Activated CD4-positive, alpha-beta memory T cell treated with anti-CD3 and anti-CD28 coated beads for 36 hours (primary cell): ENCODE measurements at regions not wholly inside any gene's neighbourhood (a gene's known extent, or its start where the extent isn't known, plus 50 kb on each side); places are given as distances from the start of the nearest gene placed in this dataset.
"Not testable (repeated sequence)": the region's sequence is repeated elsewhere in the genome, so short reads cannot be mapped to it uniquely, and the experiment has no call there.

Experiments used
- CTCF ChIA-PET: fragments of 350-600 bp; sonication (Branson Sonifier 250); formaldehyde crosslinking; loops from one replicate; lab custom pipeline; 2021; ENCODE audit warnings: antibody characterized with exemption, inconsistent platforms; lab: Charles Lee
- POLR2A ChIA-PET: fragments of 350-600 bp; sonication (Branson Sonifier 250); formaldehyde crosslinking; loops from one replicate; lab custom pipeline; 2021; ENCODE audit warnings: antibody characterized with exemption; lab: Charles Lee
- DNase-seq: peaks from one replicate; pipeline ENCODE4 v3.0.0-alpha.2; 2020
- H3K27ac Mint-ChIP-seq: one replicate; pipeline ENCODE4 v1.8.0; 2021; ENCODE audit warnings: mixed read lengths
- H3K27me3 Mint-ChIP-seq: one replicate; pipeline ENCODE4 v1.8.0; 2021; ENCODE audit warnings: mixed read lengths
- H3K36me3 Mint-ChIP-seq: one replicate; pipeline ENCODE4 v1.8.0; 2021; ENCODE audit warnings: mixed read lengths
- H3K4me1 Mint-ChIP-seq: one replicate; pipeline ENCODE4 v1.8.0; 2021; ENCODE audit warnings: low read depth, mixed read lengths
- H3K4me3 Mint-ChIP-seq: one replicate; pipeline ENCODE4 v1.8.0; 2021; ENCODE audit warnings: mild to moderate bottlenecking, mixed read lengths
- H3K9me3 Mint-ChIP-seq: one replicate; pipeline ENCODE4 v1.8.0; 2021; ENCODE audit warnings: mixed read lengths
- intact Hi-C: fragments of 100-400 bp; cut with micrococcal nuclease; formaldehyde crosslinking; loops from one replicate; pipeline ENCODE4 v1.15.1; 2023

GRCh38 chr3:130203633-130204032 lies 122.0 kb downstream of the ALG1L2 start:
- H3K36me3 Mint-ChIP-seq, intact Hi-C loops, H3K27ac Mint-ChIP-seq, H3K4me3 Mint-ChIP-seq, POLR2A ChIA-PET, CTCF ChIA-PET, DNase-seq, H3K4me1 Mint-ChIP-seq, H3K27me3 Mint-ChIP-seq: not testable (repeated sequence)
- peaks cover 16% of the 10 kb centered on the region for H3K9me3 Mint-ChIP-seq

- H3K27me3 Mint-ChIP-seq: no peaks in the 10 kb centered on the region
- H3K4me1 Mint-ChIP-seq: no peaks in the 10 kb centered on the region
- H3K27ac Mint-ChIP-seq: no peak overlapping the region
- H3K9me3 Mint-ChIP-seq: no peaks in the 10 kb centered on the region
- intact Hi-C loops: no loop called here
- DNase-seq: no peak
- CTCF ChIA-PET: no interaction called here
- POLR2A ChIA-PET: no interaction called here
- no peaks in the 10 kb centered on the region for H3K36me3 Mint-ChIP-seq
- no peak overlapping the region for H3K4me3 Mint-ChIP-seq
These were observed 117.9 kb upstream of the COL6A5 start for GRCh38 chr3:130227540-130227939.

- no peak overlapping the region for H3K4me3 Mint-ChIP-seq
- ChIA-PET CTCF (no interaction called here), POLR2A (no interaction called here)
- DNase-seq: peak; percentile 14
- no peaks in the 10 kb centered on the region for H3K9me3 Mint-ChIP-seq
- H3K36me3 Mint-ChIP-seq: no peaks in the 10 kb centered on the region
- no peak overlapping the region for H3K27ac Mint-ChIP-seq
- no peaks in the 10 kb centered on the region for H3K4me1 Mint-ChIP-seq
- peaks cover 6% of the 10 kb centered on the region for H3K27me3 Mint-ChIP-seq
- intact Hi-C loops: no loop called here
These were observed 102.5 kb upstream of the COL6A5 start for GRCh38 chr3:130242850-130243569.

GRCh38 chr3:130243808-130244207 lies 101.7 kb upstream of the COL6A5 start:
- intact Hi-C loops: no loop called here
- H3K9me3 Mint-ChIP-seq: no peaks in the 10 kb centered on the region

GRCh38 chr3:130250982-130251381 lies 94.5 kb upstream of the COL6A5 start:
- no peak overlapping the region for H3K27ac Mint-ChIP-seq
- DNase-seq: no peak
- no peaks in the 10 kb centered on the region for H3K9me3 Mint-ChIP-seq
- H3K27me3 Mint-ChIP-seq: peaks cover 6% of the 10 kb centered on the region
- POLR2A ChIA-PET: no interaction called here
- intact Hi-C loops: no loop called here
- H3K4me3 Mint-ChIP-seq: no peak overlapping the region
- CTCF ChIA-PET: no interaction called here
- H3K36me3 Mint-ChIP-seq: no peaks in the 10 kb centered on the region
- no peaks in the 10 kb centered on the region for H3K4me1 Mint-ChIP-seq

More at GRCh38 chr3:130243808-130244207, 101.7 kb upstream of the COL6A5 start:
- ChIA-PET POLR2A (no interaction called here), CTCF (no interaction called here)
- Mint-ChIP-seq H3K4me1 (no peaks in the 10 kb centered on the region), H3K27ac (no peak overlapping the region), H3K27me3 (peaks cover 6% of the 10 kb centered on the region), H3K36me3 (no peaks in the 10 kb centered on the region), H3K4me3 (no peak overlapping the region)
- no peak for DNase-seq

GRCh38 chr3:130255442-130255841 lies 90.0 kb upstream of the COL6A5 start:
- Mint-ChIP-seq H3K36me3 (no peaks in the 10 kb centered on the region), H3K27me3 (no peaks in the 10 kb centered on the region), H3K9me3 (no peaks in the 10 kb centered on the region), H3K27ac (no peak overlapping the region), H3K4me3 (no peak overlapping the region), H3K4me1 (no peaks in the 10 kb centered on the region)
- ChIA-PET CTCF (no interaction called here), POLR2A (no interaction called here)
- intact Hi-C loops: no loop called here
- no peak for DNase-seq

- CTCF ChIA-PET: no interaction called here
- intact Hi-C loops: no loop called here
These were observed 88.6 kb upstream of the COL6A5 start for GRCh38 chr3:130256821-130257340.

GRCh38 chr3:130258532-130258952 lies 86.9 kb upstream of the COL6A5 start:
- no peak overlapping the region for H3K4me3 Mint-ChIP-seq
- ChIA-PET POLR2A (no interaction called here), CTCF (no interaction called here)
- no peak for DNase-seq
- H3K4me1 Mint-ChIP-seq: no peaks in the 10 kb centered on the region
- H3K36me3 Mint-ChIP-seq: no peaks in the 10 kb centered on the region
- intact Hi-C loops: no loop called here
- no peaks in the 10 kb centered on the region for H3K9me3 Mint-ChIP-seq
- H3K27ac Mint-ChIP-seq: no peak overlapping the region
- no peaks in the 10 kb centered on the region for H3K27me3 Mint-ChIP-seq

More at GRCh38 chr3:130256821-130257340, 88.6 kb upstream of the COL6A5 start:
- Mint-ChIP-seq H3K4me1 (no peaks in the 10 kb centered on the region), H3K27ac (no peak overlapping the region), H3K4me3 (no peak overlapping the region), H3K36me3 (no peaks in the 10 kb centered on the region), H3K9me3 (no peaks in the 10 kb centered on the region), H3K27me3 (no peaks in the 10 kb centered on the region)
- POLR2A ChIA-PET: no interaction called here
- DNase-seq: no peak

- no peaks in the 10 kb centered on the region for H3K9me3 Mint-ChIP-seq
- peak; percentile 12 for DNase-seq
These were observed 86.2 kb upstream of the COL6A5 start for GRCh38 chr3:130259166-130259874.

GRCh38 chr3:130260918-130261317 lies 84.6 kb upstream of the COL6A5 start:
- ChIA-PET POLR2A (no interaction called here), CTCF (interaction anchor here (1.0 kb wide), 1 partner anchor 15 kb away, joined by 3 read pairs; no protein-coding TSS in a partner anchor)
- DNase-seq: no peak
- H3K9me3 Mint-ChIP-seq: no peaks in the 10 kb centered on the region
- no peak overlapping the region for H3K4me3 Mint-ChIP-seq
- H3K36me3 Mint-ChIP-seq: no peaks in the 10 kb centered on the region
- H3K27me3 Mint-ChIP-seq: no peaks in the 10 kb centered on the region
- intact Hi-C loops: no loop called here
- H3K27ac Mint-ChIP-seq: no peak overlapping the region
- H3K4me1 Mint-ChIP-seq: no peaks in the 10 kb centered on the region

More at GRCh38 chr3:130259166-130259874, 86.2 kb upstream of the COL6A5 start:
- POLR2A ChIA-PET: no interaction called here
- CTCF ChIA-PET: no interaction called here
- H3K27ac Mint-ChIP-seq: no peak overlapping the region
- H3K4me3 Mint-ChIP-seq: no peak overlapping the region
- H3K27me3 Mint-ChIP-seq: no peaks in the 10 kb centered on the region
- no peaks in the 10 kb centered on the region for H3K36me3 Mint-ChIP-seq
- intact Hi-C loops: no loop called here
- no peaks in the 10 kb centered on the region for H3K4me1 Mint-ChIP-seq

- H3K4me1 Mint-ChIP-seq: no peaks in the 10 kb centered on the region
- no peak overlapping the region for H3K4me3 Mint-ChIP-seq
- no peaks in the 10 kb centered on the region for H3K36me3 Mint-ChIP-seq
- H3K9me3 Mint-ChIP-seq: no peaks in the 10 kb centered on the region
- no peak overlapping the region for H3K27ac Mint-ChIP-seq
- no peaks in the 10 kb centered on the region for H3K27me3 Mint-ChIP-seq
- intact Hi-C loops: no loop called here
- POLR2A ChIA-PET: no interaction called here
- no peak for DNase-seq
- CTCF ChIA-PET: no interaction called here
These were observed 81.8 kb upstream of the COL6A5 start for GRCh38 chr3:130263708-130264107.

- no peaks in the 10 kb centered on the region for H3K4me1 Mint-ChIP-seq
- CTCF ChIA-PET: no interaction called here
- H3K27ac Mint-ChIP-seq: no peak overlapping the region
- peaks cover 4% of the 10 kb centered on the region for H3K27me3 Mint-ChIP-seq
- DNase-seq: no peak
- H3K36me3 Mint-ChIP-seq: no peaks in the 10 kb centered on the region
- H3K9me3 Mint-ChIP-seq: no peaks in the 10 kb centered on the region
- intact Hi-C loops: no loop called here
- H3K4me3 Mint-ChIP-seq: no peak overlapping the region
- POLR2A ChIA-PET: no interaction called here
These were observed 78.7 kb upstream of the COL6A5 start for GRCh38 chr3:130266817-130267216.
